Cardiac fibroblast (primary cell): ENCODE measurements at regions not wholly inside any gene's neighbourhood (a gene's known extent, or its start where the extent isn't known, plus 50 kb on each side); places are given as distances from the start of the nearest gene placed in this dataset.

ENCODE experiments used
- DNase-seq, 2 donors: peaks; one replicate each; pipeline versions ENCODE4 v3.0.0 to v3.0.0-alpha.2; 2010; ENCODE audit warnings: low read depth in 2 of 2
- H3K4me3 ChIP-seq, 2 donors: replicated peaks in 1 of 2; 1 replicate in 1 of 2; 2 replicates in 1 of 2; pipeline ENCODE4 v1.5.1; 2011; ENCODE audit warnings: low read depth in 2 of 2, low read length in 2 of 2, mild to moderate bottlenecking in 2 of 2, moderate library complexity in 1 of 2
- CTCF ChIP-seq: IDR thresholded peaks from one replicate; pipeline ENCODE4 v1.5.1; 2011; ENCODE audit warnings: low read depth, mild to moderate bottlenecking, low read length, inconsistent platforms

GRCh38 chr3:83938491-83938890, 1020.3 kb upstream of the CADM2 start:
- no peak for DNase-seq
- H3K4me3 ChIP-seq, result no peak overlapping the region
- no peak for TF ChIP-seq CTCF

GRCh38 chr3:83941990-83942745, 1016.6 kb upstream of the CADM2 start:
- TF ChIP-seq CTCF, result no peak
- H3K4me3 ChIP-seq, result no peak overlapping the region
- no peak for DNase-seq

GRCh38 chr3:83946049-83946448, 1012.7 kb upstream of the CADM2 start:
- DNase-seq, result no peak
- no peak overlapping the region for H3K4me3 ChIP-seq
- TF ChIP-seq CTCF, result no peak

- H3K4me3 ChIP-seq, result no peak overlapping the region
- no peak for TF ChIP-seq CTCF
- DNase-seq, result no peak
These were observed 1012.2 kb upstream of the CADM2 start for GRCh38 chr3:83946554-83946953.

GRCh38 chr3:83948771-83949170, 1010.0 kb upstream of the CADM2 start:
- DNase-seq, result no peak
- no peak overlapping the region for H3K4me3 ChIP-seq
- no peak for TF ChIP-seq CTCF

- no peak for TF ChIP-seq CTCF
These were observed 1005.2 kb upstream of the CADM2 start for GRCh38 chr3:83953417-83954089.

More at GRCh38 chr3:83953417-83954089, 1005.2 kb upstream of the CADM2 start:
- no peak overlapping the region for H3K4me3 ChIP-seq
- no peak for DNase-seq
